ENCODE measurements at regions not wholly inside any gene's neighbourhood (a gene's known extent, or its start where the extent isn't known, plus 50 kb on each side); places are given as distances from the start of the nearest gene placed in this dataset.

- FAIRE-seq (no peak), DNase-seq (peak in 1 of 5 donors; percentile 0)
- intact Hi-C loops (cut with DNase I), result no loop called here
- Histone ChIP-seq H3K4me3 (ENCODE audit: low read length in 3 of 3) (no peak overlapping the region), H3K9me3 (ENCODE audit: control insufficient read depth in 2 of 3, insufficient read depth in 1 of 3, low read length in 3 of 3) (no peaks in the 10 kb centered on the region), H3K27me3 (ENCODE audit: control insufficient read depth, insufficient read depth, low read length) (no peaks in the 10 kb centered on the region), H3K27ac (ENCODE audit: low read depth in 2 of 2, low read length in 2 of 2) (no peak overlapping the region), H3K4me1 (ENCODE audit: control insufficient read depth in 2 of 3, insufficient read depth in 2 of 3, low read depth in 1 of 3, low read length in 3 of 3) (no peaks in the 10 kb centered on the region), H3K9ac (ENCODE audit: low read length in 3 of 3) (no peak overlapping the region), H3K36me3 (ENCODE audit: control insufficient read depth in 2 of 3, insufficient read depth in 3 of 3, low read length in 3 of 3) (no peaks in the 10 kb centered on the region)
- TF ChIP-seq CTCF (IDR thresholded peaks at IDR 0.05; ENCODE audit: borderline replicate concordance, extremely low read depth, insufficient read depth), result no peak
These were observed 1080.6 kb upstream of the CDH6 start for GRCh38 chr5:30112867-30113266.

DNA sequence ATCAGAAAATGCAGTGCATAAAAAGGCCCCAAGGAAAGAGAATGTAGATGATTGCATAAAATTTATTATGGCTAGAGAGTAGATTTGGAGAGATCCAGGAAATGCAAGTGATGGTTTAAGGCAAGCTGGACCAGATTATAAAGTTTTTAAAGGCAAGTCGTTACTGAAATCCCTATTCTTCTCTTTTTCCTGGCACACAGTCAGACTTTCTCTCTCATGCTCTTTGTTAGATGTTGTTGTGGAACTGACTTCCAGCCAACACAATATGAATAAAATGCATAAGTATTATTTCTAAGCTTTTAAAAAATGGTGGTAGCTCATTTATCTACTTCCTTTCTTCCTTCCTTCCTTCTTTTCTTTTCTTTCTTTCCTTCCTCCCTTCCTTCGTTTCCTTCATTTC, 1085.4 kb upstream of the CDH6 start:
- Histone ChIP-seq H3K4me3 (ENCODE audit: low read length in 3 of 3) (no peak overlapping the region), H3K9me3 (ENCODE audit: control insufficient read depth in 2 of 3, insufficient read depth in 1 of 3, low read length in 3 of 3) (no peaks in the 10 kb centered on the region), H3K9ac (ENCODE audit: low read length in 3 of 3) (no peak overlapping the region), H3K27ac (ENCODE audit: low read depth in 2 of 2, low read length in 2 of 2) (no peak overlapping the region), H3K4me1 (ENCODE audit: control insufficient read depth in 2 of 3, insufficient read depth in 2 of 3, low read depth in 1 of 3, low read length in 3 of 3) (no peaks in the 10 kb centered on the region), H3K36me3 (ENCODE audit: control insufficient read depth in 2 of 3, insufficient read depth in 3 of 3, low read length in 3 of 3) (no peaks in the 10 kb centered on the region), H3K27me3 (ENCODE audit: control insufficient read depth, insufficient read depth, low read length) (no peaks in the 10 kb centered on the region)
- no peak for TF ChIP-seq CTCF (IDR thresholded peaks at IDR 0.05; ENCODE audit: borderline replicate concordance, extremely low read depth, insufficient read depth)
- DNase-seq, result no peak
- FAIRE-seq, result no peak
- intact Hi-C loops (cut with DNase I), result no loop called here

GRCh38 chr5:30106596-30106995, 1086.9 kb upstream of the CDH6 start:
- TF ChIP-seq CTCF (IDR thresholded peaks at IDR 0.05; ENCODE audit: borderline replicate concordance, extremely low read depth, insufficient read depth), result no peak
- DNase-seq (no peak), FAIRE-seq (no peak)
- no peak overlapping the region for H3K27ac ChIP-seq (ENCODE audit: low read depth in 2 of 2, low read length in 2 of 2)
- no peaks in the 10 kb centered on the region for H3K27me3 ChIP-seq (ENCODE audit: control insufficient read depth, insufficient read depth, low read length)
- no peaks in the 10 kb centered on the region for H3K9me3 ChIP-seq (ENCODE audit: control insufficient read depth in 2 of 3, insufficient read depth in 1 of 3, low read length in 3 of 3)
- H3K4me1 ChIP-seq (ENCODE audit: control insufficient read depth in 2 of 3, insufficient read depth in 2 of 3, low read depth in 1 of 3, low read length in 3 of 3), result no peaks in the 10 kb centered on the region
- H3K36me3 ChIP-seq (ENCODE audit: control insufficient read depth in 2 of 3, insufficient read depth in 3 of 3, low read length in 3 of 3), result no peaks in the 10 kb centered on the region
- no peak overlapping the region for H3K9ac ChIP-seq (ENCODE audit: low read length in 3 of 3)
- intact Hi-C loops (cut with DNase I), result no loop called here
- H3K4me3 ChIP-seq (ENCODE audit: low read length in 3 of 3), result no peak overlapping the region

- FAIRE-seq (no peak), DNase-seq (no peak)
- no peaks in the 10 kb centered on the region for H3K4me1 ChIP-seq (ENCODE audit: control insufficient read depth in 2 of 3, insufficient read depth in 2 of 3, low read depth in 1 of 3, low read length in 3 of 3)
- no peaks in the 10 kb centered on the region for H3K9me3 ChIP-seq (ENCODE audit: control insufficient read depth in 2 of 3, insufficient read depth in 1 of 3, low read length in 3 of 3)
- H3K27me3 ChIP-seq (ENCODE audit: control insufficient read depth, insufficient read depth, low read length), result no peaks in the 10 kb centered on the region
- H3K36me3 ChIP-seq (ENCODE audit: control insufficient read depth in 2 of 3, insufficient read depth in 3 of 3, low read length in 3 of 3), result no peaks in the 10 kb centered on the region
- no peak overlapping the region for H3K9ac ChIP-seq (ENCODE audit: low read length in 3 of 3)
- intact Hi-C loops (cut with DNase I), result no loop called here
- H3K27ac ChIP-seq (ENCODE audit: low read depth in 2 of 2, low read length in 2 of 2), result no peak overlapping the region
- no peak overlapping the region for H3K4me3 ChIP-seq (ENCODE audit: low read length in 3 of 3)
- TF ChIP-seq CTCF (IDR thresholded peaks at IDR 0.05; ENCODE audit: borderline replicate concordance, extremely low read depth, insufficient read depth), result no peak
These were observed 1088.5 kb upstream of the CDH6 start for GRCh38 chr5:30104872-30105596.
